ENCODE measurements at regions not wholly inside any gene's neighbourhood (a gene's known extent, or its start where the extent isn't known, plus 50 kb on each side); places are given as distances from the start of the nearest gene placed in this dataset.
"Not testable (repeated sequence)": the region's sequence is repeated elsewhere in the genome, so short reads cannot be mapped to it uniquely, and the experiment has no call there.

DNA sequence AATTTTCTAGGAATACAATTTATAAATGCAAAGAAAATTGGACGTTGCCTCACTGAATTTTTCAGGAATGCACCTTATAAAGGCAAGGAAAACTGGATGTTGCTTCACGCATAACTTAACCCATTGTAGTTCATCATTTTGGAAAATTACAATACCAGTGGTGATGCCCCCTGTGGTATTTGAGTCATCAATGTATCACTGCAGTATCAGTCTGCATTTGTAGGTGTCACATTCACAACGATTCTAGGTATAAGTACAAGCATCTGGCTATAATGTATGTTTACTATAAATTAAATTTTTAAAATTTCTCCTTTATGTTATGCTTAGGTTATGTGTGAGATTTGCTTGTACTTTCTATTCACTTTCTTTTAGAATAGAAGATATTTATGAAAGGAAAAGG lies 55.9 kb upstream of the KIF2A start:
- H3K4me3 ChIP-seq; H3K36me3 ChIP-seq; ATAC-seq; H3K9me3 ChIP-seq; DNase-seq; H3K4me1 ChIP-seq; H3K27me3 ChIP-seq (ENCODE audit: low read depth); H3K27ac ChIP-seq; intact Hi-C loops (cut with DNase I): not testable (repeated sequence)

DNA sequence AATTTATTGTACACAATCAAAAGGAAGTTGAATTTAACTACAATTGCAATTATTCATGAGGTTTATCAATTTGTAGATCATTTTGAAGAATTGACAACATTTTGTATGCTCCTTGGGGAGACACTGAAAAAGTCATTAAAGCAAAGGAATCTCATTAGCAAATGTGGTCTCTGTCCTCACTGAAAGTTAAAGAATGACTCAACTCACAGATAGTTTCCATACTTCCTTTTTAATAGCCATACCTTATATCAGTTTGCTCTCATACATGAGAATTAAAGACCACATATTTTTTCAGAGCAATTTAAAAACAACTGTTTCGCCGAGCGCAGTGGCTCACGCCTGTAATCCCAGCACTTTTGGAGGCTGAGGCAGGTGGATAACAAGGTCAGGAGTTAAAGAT lies 55.1 kb upstream of the KIF2A start:
- H3K4me3 ChIP-seq; ATAC-seq; intact Hi-C loops (cut with DNase I); H3K27me3 ChIP-seq (ENCODE audit: low read depth); H3K27ac ChIP-seq; H3K9me3 ChIP-seq; DNase-seq; H3K4me1 ChIP-seq; H3K36me3 ChIP-seq: not testable (repeated sequence)

DNA sequence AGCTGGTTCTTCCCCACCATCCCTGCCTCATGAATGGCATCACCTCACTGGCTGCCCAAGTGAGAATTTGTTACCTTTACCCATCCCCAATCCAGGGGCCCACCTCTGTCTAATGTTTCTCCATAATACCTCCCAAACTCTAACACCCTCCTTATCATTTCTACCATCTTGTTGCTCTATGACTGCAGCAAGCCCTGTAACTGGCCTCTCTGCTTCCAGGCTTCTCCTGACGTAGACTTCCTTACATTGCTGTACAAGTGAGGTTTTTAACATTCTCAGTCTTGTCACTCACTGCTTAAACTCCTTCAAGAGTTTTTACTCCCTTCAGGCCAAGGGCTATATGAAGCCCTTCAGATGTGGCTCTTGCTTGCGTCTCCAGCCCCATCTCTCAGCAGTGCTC lies 53.5 kb upstream of the KIF2A start:
- DNase-seq; ATAC-seq; H3K4me1 ChIP-seq; H3K36me3 ChIP-seq; H3K27me3 ChIP-seq (ENCODE audit: low read depth); H3K27ac ChIP-seq; H3K9me3 ChIP-seq; intact Hi-C loops (cut with DNase I); H3K4me3 ChIP-seq: not testable (repeated sequence)

DNA sequence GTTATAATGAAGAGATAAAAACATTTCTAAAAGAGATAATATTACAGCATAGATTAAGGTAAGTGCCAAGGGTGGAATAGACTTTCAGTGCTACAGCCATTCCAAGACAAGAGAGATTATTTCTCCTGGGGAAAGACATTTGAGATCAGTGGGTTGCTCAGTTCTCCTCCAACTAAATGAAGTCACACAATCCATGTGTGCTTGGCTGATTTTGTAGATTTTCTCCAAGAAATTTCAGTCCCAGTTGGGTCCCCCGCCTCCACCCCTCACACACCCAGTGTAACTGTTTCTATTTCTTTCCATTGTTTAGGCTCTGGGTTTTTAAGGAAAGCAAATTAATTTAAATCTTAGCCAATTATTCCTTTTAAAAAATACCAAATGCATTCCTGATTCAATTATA lies 50.5 kb upstream of the KIF2A start:
- ATAC-seq; H3K27ac ChIP-seq; H3K36me3 ChIP-seq; intact Hi-C loops (cut with DNase I); H3K9me3 ChIP-seq; H3K4me1 ChIP-seq; H3K27me3 ChIP-seq (ENCODE audit: low read depth); DNase-seq; H3K4me3 ChIP-seq: not testable (repeated sequence)

DNA sequence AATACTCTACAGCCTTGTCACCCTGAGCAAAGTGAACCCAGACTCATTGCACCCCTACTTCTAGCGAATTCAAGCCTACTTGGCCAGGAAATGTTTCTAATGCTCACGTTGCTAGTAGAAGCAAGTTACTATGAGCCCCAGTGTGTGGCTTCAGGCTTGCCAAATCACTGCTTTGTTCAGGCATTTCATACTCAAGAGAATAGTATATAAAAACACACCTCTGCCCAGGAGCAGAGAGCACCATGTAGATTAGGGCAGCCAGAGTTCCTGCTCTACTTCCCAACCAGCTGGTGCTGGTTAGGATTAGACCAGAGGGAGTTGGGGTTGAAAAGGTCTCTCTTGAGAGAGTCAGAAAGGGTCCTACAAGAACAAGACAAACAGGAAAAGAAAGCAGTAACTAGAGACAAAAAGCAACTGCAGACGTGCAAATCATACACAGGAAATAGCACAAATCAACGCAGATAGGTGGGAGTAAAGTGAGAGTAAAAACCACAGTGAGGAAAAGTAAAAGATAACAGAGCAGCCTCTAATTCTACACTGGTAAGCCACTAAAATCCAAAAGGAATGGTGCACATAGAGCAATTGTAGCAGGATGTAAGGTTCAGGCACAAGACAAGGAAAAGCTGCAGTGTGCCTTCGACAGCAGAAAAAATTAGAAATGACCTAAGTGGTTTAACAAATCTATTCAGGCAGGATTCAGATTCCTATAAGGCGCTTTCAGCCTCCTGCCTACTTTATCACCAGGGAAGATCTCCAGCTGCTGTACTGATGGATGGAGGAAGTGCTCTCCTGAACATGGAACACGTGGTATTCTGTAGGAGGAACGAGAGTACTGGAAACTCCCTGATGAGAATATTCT lies 49.6 kb upstream of the KIF2A start:
- no peak for ATAC-seq

More for the DNA sequence above, 49.6 kb upstream of the KIF2A start:
- intact Hi-C loops (cut with DNase I) = no loop called here
- Histone ChIP-seq H3K27me3 (ENCODE audit: low read depth) (no peaks in the 10 kb centered on the region), H3K36me3 (no peaks in the 10 kb centered on the region), H3K4me3 (no peak overlapping the region), H3K9me3 (no peaks in the 10 kb centered on the region), H3K4me1 (no peaks in the 10 kb centered on the region), H3K27ac (no peak overlapping the region)
- TF ChIP-seq, protein P1, sequence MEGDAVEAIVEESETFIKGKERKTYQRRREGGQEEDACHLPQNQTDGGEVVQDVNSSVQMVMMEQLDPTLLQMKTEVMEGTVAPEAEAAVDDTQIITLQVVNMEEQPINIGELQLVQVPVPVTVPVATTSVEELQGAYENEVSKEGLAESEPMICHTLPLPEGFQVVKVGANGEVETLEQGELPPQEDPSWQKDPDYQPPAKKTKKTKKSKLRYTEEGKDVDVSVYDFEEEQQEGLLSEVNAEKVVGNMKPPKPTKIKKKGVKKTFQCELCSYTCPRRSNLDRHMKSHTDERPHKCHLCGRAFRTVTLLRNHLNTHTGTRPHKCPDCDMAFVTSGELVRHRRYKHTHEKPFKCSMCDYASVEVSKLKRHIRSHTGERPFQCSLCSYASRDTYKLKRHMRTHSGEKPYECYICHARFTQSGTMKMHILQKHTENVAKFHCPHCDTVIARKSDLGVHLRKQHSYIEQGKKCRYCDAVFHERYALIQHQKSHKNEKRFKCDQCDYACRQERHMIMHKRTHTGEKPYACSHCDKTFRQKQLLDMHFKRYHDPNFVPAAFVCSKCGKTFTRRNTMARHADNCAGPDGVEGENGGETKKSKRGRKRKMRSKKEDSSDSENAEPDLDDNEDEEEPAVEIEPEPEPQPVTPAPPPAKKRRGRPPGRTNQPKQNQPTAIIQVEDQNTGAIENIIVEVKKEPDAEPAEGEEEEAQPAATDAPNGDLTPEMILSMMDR (IDR thresholded peaks at IDR 0.05) = no peak
- no peak for DNase-seq

Measured in lower lobe of right lung (tissue), 2 donors.